Trophoblast cell (in vitro differentiated cells and primary cell): ENCODE measurements at regions not wholly inside any gene's neighbourhood (a gene's known extent, or its start where the extent isn't known, plus 50 kb on each side); places are given as distances from the start of the nearest gene placed in this dataset.

Experiments
- DNase-seq, 2 donors: peaks; one replicate each; pipeline ENCODE4 v3.0.0-alpha.2; 2016
- H2AFZ ChIP-seq: 2 replicates; pipeline ENCODE4 v1.6.1; 2013; ENCODE audit warnings: low read length, moderate library complexity, mild to moderate bottlenecking; ENCODE audit not compliant: insufficient read depth, poor library complexity
- H2AK5ac ChIP-seq: 2 replicates; pipeline ENCODE4 v1.6.1; 2013; ENCODE audit warnings: mild to moderate bottlenecking, low read length
- H2BK120ac ChIP-seq: 2 replicates; pipeline ENCODE4 v1.6.1; 2013; ENCODE audit warnings: low read length, mild to moderate bottlenecking, moderate library complexity; ENCODE audit not compliant: insufficient read depth, poor library complexity
- H2BK12ac ChIP-seq: 2 replicates; pipeline ENCODE4 v1.6.1; 2013; ENCODE audit warnings: mild to moderate bottlenecking, low read length, moderate library complexity
- H2BK5ac ChIP-seq: 2 replicates; pipeline ENCODE4 v1.6.1; 2013; ENCODE audit warnings: low read length, low read depth, moderate library complexity, mild to moderate bottlenecking; ENCODE audit not compliant: poor library complexity
- H3K14ac ChIP-seq: 2 replicates; pipeline ENCODE4 v1.6.1; 2013; ENCODE audit warnings: mild to moderate bottlenecking, low read length
- H3K18ac ChIP-seq: 2 replicates; pipeline ENCODE4 v1.6.1; 2013; ENCODE audit warnings: mild to moderate bottlenecking, low read length
- H3K23ac ChIP-seq: 2 replicates; pipeline ENCODE4 v1.6.1; 2013; ENCODE audit warnings: low read length
- H3K27ac ChIP-seq: 2 replicates; pipeline ENCODE4 v1.5.1; 2013; ENCODE audit warnings: low read depth, mild to moderate bottlenecking, inconsistent platforms, low read length, moderate library complexity
- H3K27me3 ChIP-seq: 2 replicates; pipeline ENCODE4 v1.6.1; 2013; ENCODE audit warnings: inconsistent platforms, mild to moderate bottlenecking, low read length, moderate library complexity; ENCODE audit not compliant: insufficient read depth
- H3K36me3 ChIP-seq, 2 experiments: 1 replicate in 1 of 2; 2 replicates in 1 of 2; pipeline ENCODE4 v1.6.1; 2013; ENCODE audit warnings: low read length in 2 of 2, mild to moderate bottlenecking in 2 of 2, moderate library complexity in 1 of 2; ENCODE audit not compliant: insufficient read depth in 2 of 2, control insufficient read depth in 1 of 2
- H3K4ac ChIP-seq: 2 replicates; pipeline ENCODE4 v1.6.1; 2013; ENCODE audit warnings: low read depth, mild to moderate bottlenecking, low read length, moderate library complexity
- H3K4me1 ChIP-seq, 2 experiments: 1 replicate in 1 of 2; 2 replicates in 1 of 2; pipeline ENCODE4 v1.6.1; 2013; ENCODE audit warnings: low read length in 2 of 2, mild to moderate bottlenecking in 2 of 2, moderate library complexity in 1 of 2; ENCODE audit not compliant: insufficient read depth in 2 of 2, control insufficient read depth in 1 of 2
- H3K4me2 ChIP-seq: 2 replicates; pipeline ENCODE4 v1.6.1; 2013; ENCODE audit warnings: inconsistent platforms, mild to moderate bottlenecking, low read length, moderate library complexity
- H3K4me3 ChIP-seq: 2 replicates; pipeline ENCODE4 v1.5.1; 2013; ENCODE audit warnings: mild to moderate bottlenecking, low read depth, low read length, inconsistent platforms
- H3K79me1 ChIP-seq: one replicate; pipeline ENCODE4 v1.6.1; 2013; ENCODE audit warnings: low read length
- H3K79me2 ChIP-seq: 2 replicates; pipeline ENCODE4 v1.6.1; 2013; ENCODE audit warnings: low read length, mild to moderate bottlenecking; ENCODE audit not compliant: control insufficient read depth, insufficient read depth, poor library complexity
- H3K9ac ChIP-seq: 2 replicates; pipeline ENCODE4 v1.6.1; 2013; ENCODE audit warnings: mild to moderate bottlenecking, low read length
- H3K9me3 ChIP-seq: 2 replicates; pipeline ENCODE4 v1.6.1; 2013; ENCODE audit warnings: low read depth, mild to moderate bottlenecking, control low read depth, inconsistent platforms, low read length; ENCODE audit not compliant: insufficient read depth
- H4K12ac ChIP-seq: 2 replicates; pipeline ENCODE4 v1.6.1; 2013; ENCODE audit warnings: low read depth, mild to moderate bottlenecking, low read length, moderate library complexity
- H4K8ac ChIP-seq: 2 replicates; pipeline ENCODE4 v1.6.1; 2013; ENCODE audit warnings: low read depth, mild to moderate bottlenecking, low read length, moderate library complexity
- H4K91ac ChIP-seq: one replicate; pipeline ENCODE4 v1.6.1; 2013; ENCODE audit warnings: low read depth, mild to moderate bottlenecking, low read length, moderate library complexity
- WGBS: extraction: QIAGEN DNeasy Blood & Tissue Kit; methylation state at CpG from one replicate; pipeline ENCODE4 v1.1.7; 2013; ENCODE audit warnings: missing lambda C conversion rate; ENCODE audit not compliant: insufficient read length, insufficient coverage; ENCODE audit errors: extremely low coverage; 5-methylcytosine and 5-hydroxymethylcytosine counted together

DNA sequence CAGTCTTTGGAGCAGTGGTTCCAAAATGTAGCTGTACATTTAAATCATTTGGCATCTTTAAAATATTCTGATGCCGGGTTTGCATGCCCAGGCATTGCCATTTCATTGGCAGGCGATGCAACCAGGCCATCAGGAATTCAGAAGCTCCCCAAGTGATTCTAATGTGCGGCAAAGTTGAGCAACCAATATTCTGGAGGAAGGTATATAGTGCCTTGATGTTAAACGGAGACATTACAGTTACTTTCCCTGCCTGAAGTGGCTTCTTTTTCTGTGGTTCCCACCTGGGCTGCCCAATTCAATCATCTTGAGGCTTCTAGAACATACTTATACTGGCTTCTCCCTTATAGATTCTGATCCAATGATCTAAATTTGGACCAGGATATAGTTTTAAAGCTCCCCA is 68.7 kb upstream of the PGM2 start:
- H2BK120ac ChIP-seq = peak overlapping the region; percentile 66
- no peak overlapping the region for H3K4ac ChIP-seq
- H4K91ac ChIP-seq = no peak overlapping the region
- no peak overlapping the region for H4K12ac ChIP-seq
- no peaks in the 10 kb centered on the region for H3K27me3 ChIP-seq
- no peaks in the 10 kb centered on the region for H3K79me2 ChIP-seq
- H3K79me1 ChIP-seq = peaks cover 4% of the 10 kb centered on the region
- WGBS = no CpG with 5 or more reads among the region's 4 CpGs
- no peak overlapping the region for H2AFZ ChIP-seq
- H3K18ac ChIP-seq = no peak overlapping the region
- H2BK5ac ChIP-seq = peak overlapping the region; percentile 74
- H4K8ac ChIP-seq = no peak overlapping the region
- no peak overlapping the region for H3K4me2 ChIP-seq
- DNase-seq = no peak
- H3K23ac ChIP-seq = no peak overlapping the region
- no peaks in the 10 kb centered on the region for H3K9me3 ChIP-seq
- H3K14ac ChIP-seq = no peak overlapping the region
- H2BK12ac ChIP-seq = peak overlapping the region; percentile 56
- H3K36me3 ChIP-seq = no peaks in the 10 kb centered on the region
- peak overlapping the region; percentile 36 for H3K27ac ChIP-seq
- no peak overlapping the region for H3K4me3 ChIP-seq
- no peak overlapping the region for H3K9ac ChIP-seq
- peaks cover 9 to 12% of the 10 kb centered on the region in 2 experiments for H3K4me1 ChIP-seq
- H2AK5ac ChIP-seq = no peak overlapping the region

DNA sequence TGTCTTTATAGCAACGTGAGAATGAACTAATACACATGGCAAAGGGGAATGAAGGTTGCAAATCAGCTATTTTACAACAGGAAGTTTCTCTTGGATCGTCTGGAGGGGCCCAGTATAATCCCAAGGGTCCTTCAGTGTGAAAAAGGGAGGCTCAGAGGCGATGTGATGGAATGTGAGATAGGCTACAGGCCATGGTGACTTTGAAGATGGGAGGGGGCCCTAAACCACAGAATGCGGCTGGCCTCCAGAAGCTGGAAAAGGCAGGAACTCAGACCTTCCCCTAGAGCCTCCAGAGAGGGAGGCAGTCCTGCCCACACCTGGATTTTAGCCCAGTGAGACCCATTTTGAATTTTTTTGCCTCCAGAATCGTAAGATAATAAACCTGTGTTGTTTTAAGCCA is 69.4 kb upstream of the PGM2 start:
- no peaks in the 10 kb centered on the region for H3K79me2 ChIP-seq
- no peak for DNase-seq
- no peak overlapping the region for H3K4ac ChIP-seq
- H2AFZ ChIP-seq = no peak overlapping the region
- peaks cover 4% of the 10 kb centered on the region for H3K79me1 ChIP-seq
- H2AK5ac ChIP-seq = no peak overlapping the region
- no peak overlapping the region for H3K23ac ChIP-seq
- no peak overlapping the region for H3K4me3 ChIP-seq
- H2BK120ac ChIP-seq = no peak overlapping the region
- H3K9me3 ChIP-seq = no peaks in the 10 kb centered on the region
- no peak overlapping the region for H4K8ac ChIP-seq
- H3K4me2 ChIP-seq = no peak overlapping the region
- no peak overlapping the region for H3K18ac ChIP-seq
- no peaks in the 10 kb centered on the region for H3K36me3 ChIP-seq
- no peak overlapping the region for H3K14ac ChIP-seq
- H3K4me1 ChIP-seq = peaks cover 9 to 12% of the 10 kb centered on the region in 2 experiments
- H4K91ac ChIP-seq = no peak overlapping the region
- no peak overlapping the region for H2BK12ac ChIP-seq
- H3K9ac ChIP-seq = no peak overlapping the region
- H3K27ac ChIP-seq = no peak overlapping the region
- H4K12ac ChIP-seq = no peak overlapping the region
- no peaks in the 10 kb centered on the region for H3K27me3 ChIP-seq
- no peak overlapping the region for H2BK5ac ChIP-seq
- WGBS = no CpG with 5 or more reads among the region's 5 CpGs

DNA sequence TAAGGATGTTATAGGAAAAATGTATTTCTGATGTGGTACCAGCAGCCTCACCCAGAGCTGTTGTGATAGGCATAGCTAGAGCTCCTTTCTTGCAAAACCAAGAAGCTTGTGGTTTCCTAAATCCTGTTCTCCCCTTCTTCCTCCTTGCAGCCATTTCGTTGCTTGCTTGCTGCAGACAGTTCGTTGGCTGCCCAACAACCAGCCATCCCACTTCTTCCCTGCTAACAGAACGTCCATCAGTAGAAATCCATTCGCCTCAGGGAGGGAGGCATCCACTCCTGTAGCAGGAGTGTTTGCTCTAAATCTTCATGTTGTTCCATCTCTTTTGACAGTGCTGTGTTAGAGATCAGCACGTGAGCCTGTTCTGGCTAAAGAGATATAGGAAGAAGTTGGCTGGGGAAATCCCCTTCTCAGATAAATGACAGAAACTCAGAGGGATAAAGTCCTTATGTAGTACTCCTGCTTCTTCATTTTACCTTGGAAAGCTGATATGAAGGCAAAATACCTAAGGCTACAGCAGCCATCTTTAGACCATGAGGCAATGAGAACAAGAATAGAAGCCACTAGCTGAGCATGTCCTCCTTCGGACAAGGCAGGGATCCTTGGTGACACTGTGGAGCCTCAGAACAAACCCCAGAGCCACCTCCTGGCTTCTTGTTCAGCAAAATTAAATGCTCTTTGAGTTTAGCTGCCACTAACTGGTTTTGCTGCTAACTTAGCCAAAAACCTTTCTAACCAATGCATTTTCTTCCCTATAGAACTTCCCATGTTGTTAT is 68.4 kb upstream of the RELL1 start:
- Histone ChIP-seq H3K4me3 (no peak overlapping the region), H3K18ac (no peak overlapping the region), H3K27ac (no peak overlapping the region), H3K4me2 (no peak overlapping the region), H3K79me1 (peaks cover 4% of the 10 kb centered on the region), H3K4me1 (peaks cover 6 to 10% of the 10 kb centered on the region in 2 experiments), H3K79me2 (no peaks in the 10 kb centered on the region), H2AK5ac (no peak overlapping the region), H2BK120ac (no peak overlapping the region), H2BK5ac (no peak overlapping the region), H2AFZ (peak overlapping the region; percentile 17), H3K14ac (no peak overlapping the region), H3K9ac (no peak overlapping the region), H4K91ac (no peak overlapping the region), H3K27me3 (no peaks in the 10 kb centered on the region), H3K23ac (no peak overlapping the region), H4K8ac (no peak overlapping the region), H4K12ac (no peak overlapping the region), H3K36me3 (no peaks in the 10 kb centered on the region), H2BK12ac (no peak overlapping the region), H3K9me3 (no peaks in the 10 kb centered on the region), H3K4ac (no peak overlapping the region)
- DNase-seq = peak in 1 of 2 donors; percentile 18
- no CpG with 5 or more reads among the region's 6 CpGs for WGBS

DNA sequence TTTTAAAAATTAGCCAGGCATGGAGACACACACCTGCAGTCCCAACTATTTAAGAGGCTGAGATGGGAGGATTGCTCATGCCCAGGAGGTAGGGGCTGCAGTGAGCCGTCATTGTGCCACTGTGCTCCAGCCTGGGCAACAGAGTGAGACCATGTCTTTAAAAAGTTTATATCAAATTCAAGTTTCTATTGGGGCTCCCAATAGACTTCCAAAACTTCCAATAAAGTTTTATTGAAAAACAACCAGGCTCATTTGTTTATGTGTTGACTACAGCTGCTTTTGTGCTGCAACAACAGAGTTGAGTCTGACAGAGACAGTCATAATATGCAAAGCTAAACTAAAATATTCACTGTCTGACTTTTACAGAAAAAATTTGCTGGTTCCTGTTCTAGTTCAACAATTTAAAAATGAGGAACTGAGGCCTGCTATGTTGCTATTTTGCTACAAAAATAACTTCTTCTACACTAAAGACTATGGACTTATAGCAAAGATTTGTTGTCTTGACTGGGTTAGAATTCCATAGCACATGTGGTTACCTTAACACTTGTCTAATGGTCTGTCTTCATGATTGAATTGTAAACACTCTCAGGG is 63.3 kb upstream of the RELL1 start:
- Histone ChIP-seq H3K27me3 (no peaks in the 10 kb centered on the region), H2BK12ac (no peak overlapping the region), H2BK5ac (no peak overlapping the region), H4K91ac (no peak overlapping the region), H3K9me3 (peaks cover 2% of the 10 kb centered on the region), H3K4ac (no peak overlapping the region), H2AFZ (no peak overlapping the region), H3K23ac (no peak overlapping the region), H2AK5ac (no peak overlapping the region), H3K36me3 (no peaks in the 10 kb centered on the region), H3K79me1 (no peaks in the 10 kb centered on the region), H3K27ac (no peak overlapping the region), H3K4me1 (no peaks in the 10 kb centered on the region), H2BK120ac (no peak overlapping the region), H3K4me3 (no peak overlapping the region), H3K14ac (no peak overlapping the region), H3K4me2 (no peak overlapping the region), H4K8ac (no peak overlapping the region), H3K79me2 (no peaks in the 10 kb centered on the region), H3K18ac (no peak overlapping the region), H3K9ac (no peak overlapping the region), H4K12ac (no peak overlapping the region)
- no CpG with 5 or more reads among the region's 1 CpG for WGBS
- DNase-seq = no peak
